ENCODE measurements at regions not wholly inside any gene's neighbourhood (a gene's known extent, or its start where the extent isn't known, plus 50 kb on each side); places are given as distances from the start of the nearest gene placed in this dataset.

DNA sequence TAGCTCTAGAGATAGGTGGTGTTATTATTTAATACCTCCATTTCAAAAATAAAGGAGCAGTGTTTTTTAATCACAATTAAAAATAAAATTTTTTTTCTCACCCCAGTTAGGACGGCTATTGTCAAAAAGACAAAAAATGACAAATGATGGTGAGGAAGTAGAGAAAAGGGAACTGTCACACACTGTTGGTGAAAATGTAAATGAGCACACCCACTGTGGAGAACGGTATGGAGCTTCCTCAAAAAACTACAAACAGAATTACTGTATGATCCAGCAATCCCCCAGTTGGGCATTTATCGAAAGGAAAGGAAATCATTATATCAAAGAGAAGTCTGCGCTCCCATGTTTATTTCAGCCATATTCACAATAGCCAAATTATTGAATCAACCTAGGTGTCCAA, 148.7 kb upstream of the NR5A2 start:
- Histone ChIP-seq H3K27me3 (no peaks in the 10 kb centered on the region), H3K36me3 (no peaks in the 10 kb centered on the region), H3K4me3 (no peak overlapping the region), H3K4me1 (no peaks in the 10 kb centered on the region), H3K27ac (no peak overlapping the region), H3K9me3 (no peaks in the 10 kb centered on the region)
- no peak for DNase-seq (ENCODE audit: low spot score)
- TF ChIP-seq, protein P1, sequence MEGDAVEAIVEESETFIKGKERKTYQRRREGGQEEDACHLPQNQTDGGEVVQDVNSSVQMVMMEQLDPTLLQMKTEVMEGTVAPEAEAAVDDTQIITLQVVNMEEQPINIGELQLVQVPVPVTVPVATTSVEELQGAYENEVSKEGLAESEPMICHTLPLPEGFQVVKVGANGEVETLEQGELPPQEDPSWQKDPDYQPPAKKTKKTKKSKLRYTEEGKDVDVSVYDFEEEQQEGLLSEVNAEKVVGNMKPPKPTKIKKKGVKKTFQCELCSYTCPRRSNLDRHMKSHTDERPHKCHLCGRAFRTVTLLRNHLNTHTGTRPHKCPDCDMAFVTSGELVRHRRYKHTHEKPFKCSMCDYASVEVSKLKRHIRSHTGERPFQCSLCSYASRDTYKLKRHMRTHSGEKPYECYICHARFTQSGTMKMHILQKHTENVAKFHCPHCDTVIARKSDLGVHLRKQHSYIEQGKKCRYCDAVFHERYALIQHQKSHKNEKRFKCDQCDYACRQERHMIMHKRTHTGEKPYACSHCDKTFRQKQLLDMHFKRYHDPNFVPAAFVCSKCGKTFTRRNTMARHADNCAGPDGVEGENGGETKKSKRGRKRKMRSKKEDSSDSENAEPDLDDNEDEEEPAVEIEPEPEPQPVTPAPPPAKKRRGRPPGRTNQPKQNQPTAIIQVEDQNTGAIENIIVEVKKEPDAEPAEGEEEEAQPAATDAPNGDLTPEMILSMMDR (IDR thresholded peaks at IDR 0.05): no peak

DNA sequence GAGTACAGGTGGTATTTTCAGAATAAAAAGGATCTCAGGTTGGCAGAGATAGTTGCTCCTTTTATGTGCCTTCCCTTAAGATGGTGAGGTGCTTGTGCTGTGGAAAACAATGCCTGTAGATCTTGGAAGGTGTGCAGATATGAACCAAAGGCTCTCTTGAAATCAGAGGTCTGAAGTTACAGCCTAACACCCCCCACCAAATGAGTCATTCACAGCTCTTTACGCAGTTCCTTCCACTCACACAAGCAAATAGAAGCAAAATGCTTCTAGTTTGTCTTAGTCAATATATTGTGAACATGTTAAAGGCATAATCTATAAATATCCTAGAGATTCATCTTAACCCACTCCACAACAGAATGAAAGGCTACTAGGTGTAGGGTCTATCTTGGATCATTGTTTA, 128.9 kb upstream of the NR5A2 start:
- DNase-seq (ENCODE audit: low spot score): no peak
- Histone ChIP-seq H3K9me3 (no peaks in the 10 kb centered on the region), H3K36me3 (no peaks in the 10 kb centered on the region), H3K27me3 (no peaks in the 10 kb centered on the region), H3K27ac (no peak overlapping the region), H3K4me1 (no peaks in the 10 kb centered on the region), H3K4me3 (no peak overlapping the region)
- TF ChIP-seq, protein P1 (IDR thresholded peaks at IDR 0.05): no peak

DNA sequence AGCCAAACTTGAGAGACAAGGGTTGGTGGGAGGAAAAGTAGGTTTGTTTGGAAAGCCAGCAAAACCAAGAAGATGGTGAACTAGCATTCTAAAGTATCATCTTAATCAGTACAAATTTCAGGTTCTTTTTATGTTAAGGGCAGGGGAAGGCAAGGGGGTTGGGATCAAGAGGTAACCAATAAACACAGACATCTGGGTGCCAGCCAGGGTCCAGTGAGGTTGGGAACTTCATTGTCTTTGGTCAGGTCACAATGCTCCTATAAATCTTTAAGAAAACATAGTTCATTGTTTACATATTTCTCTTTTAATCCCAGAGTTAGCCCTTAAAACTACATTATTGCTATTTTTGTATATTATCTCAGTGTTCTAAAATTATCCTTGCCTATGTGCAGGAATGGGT, 126.2 kb upstream of the NR5A2 start:
- no peaks in the 10 kb centered on the region for H3K4me1 ChIP-seq
- no peak overlapping the region for H3K27ac ChIP-seq
- no peaks in the 10 kb centered on the region for H3K36me3 ChIP-seq
- H3K9me3 ChIP-seq: no peaks in the 10 kb centered on the region
- DNase-seq (ENCODE audit: low spot score): no peak
- no peaks in the 10 kb centered on the region for H3K27me3 ChIP-seq
- no peak overlapping the region for H3K4me3 ChIP-seq
- TF ChIP-seq, protein P1 (IDR thresholded peaks at IDR 0.05): no peak

DNA sequence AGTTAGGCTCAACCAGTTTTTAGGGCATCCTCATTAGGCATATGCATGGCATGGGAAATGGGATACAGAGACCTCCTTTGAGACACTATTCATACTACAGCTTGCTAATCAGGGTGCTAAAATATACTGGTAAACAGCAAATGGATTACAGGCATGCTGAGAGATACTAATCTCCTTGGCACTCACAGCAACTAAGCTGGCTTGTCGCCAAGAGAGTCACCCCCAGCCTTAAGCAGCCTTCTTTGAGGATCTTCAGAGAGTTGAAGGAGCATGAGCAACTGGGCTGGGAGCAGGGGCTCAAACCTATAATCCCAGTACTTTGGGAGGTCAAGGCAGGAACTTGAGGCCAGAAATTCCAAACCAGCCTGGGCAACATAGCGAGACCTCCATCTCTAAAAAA, 120.1 kb upstream of the NR5A2 start:
- Histone ChIP-seq H3K9me3 (no peaks in the 10 kb centered on the region), H3K27me3 (no peaks in the 10 kb centered on the region), H3K36me3 (no peaks in the 10 kb centered on the region), H3K4me3 (no peak overlapping the region), H3K4me1 (no peaks in the 10 kb centered on the region), H3K27ac (no peak overlapping the region)
- TF ChIP-seq, protein P1 (IDR thresholded peaks at IDR 0.05): no peak
- no peak for DNase-seq (ENCODE audit: low spot score)

DNA sequence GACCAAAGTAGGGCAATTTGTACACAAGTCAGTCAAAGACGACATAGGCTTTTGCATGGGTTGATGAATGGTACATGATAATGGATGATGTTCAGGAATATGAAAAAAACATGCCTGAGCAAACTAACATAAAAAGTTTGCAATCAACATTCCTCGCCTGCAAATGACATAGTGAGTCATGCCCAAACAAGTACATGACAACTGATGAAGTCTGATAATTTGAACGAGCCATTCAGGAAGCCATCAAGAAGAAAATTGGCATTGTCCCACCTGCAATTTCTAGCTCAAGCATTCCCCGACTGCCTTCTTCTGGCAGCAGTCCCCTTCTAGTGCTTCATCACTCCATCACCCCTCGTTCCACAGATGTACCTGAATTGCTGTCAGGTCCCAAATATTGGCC, 118.4 kb upstream of the NR5A2 start:
- no peaks in the 10 kb centered on the region for H3K36me3 ChIP-seq
- H3K9me3 ChIP-seq: no peaks in the 10 kb centered on the region
- TF ChIP-seq, protein P1 (IDR thresholded peaks at IDR 0.05): no peak
- H3K4me1 ChIP-seq: no peaks in the 10 kb centered on the region
- no peak overlapping the region for H3K4me3 ChIP-seq
- no peak for DNase-seq (ENCODE audit: low spot score)
- no peak overlapping the region for H3K27ac ChIP-seq
- no peaks in the 10 kb centered on the region for H3K27me3 ChIP-seq

DNA sequence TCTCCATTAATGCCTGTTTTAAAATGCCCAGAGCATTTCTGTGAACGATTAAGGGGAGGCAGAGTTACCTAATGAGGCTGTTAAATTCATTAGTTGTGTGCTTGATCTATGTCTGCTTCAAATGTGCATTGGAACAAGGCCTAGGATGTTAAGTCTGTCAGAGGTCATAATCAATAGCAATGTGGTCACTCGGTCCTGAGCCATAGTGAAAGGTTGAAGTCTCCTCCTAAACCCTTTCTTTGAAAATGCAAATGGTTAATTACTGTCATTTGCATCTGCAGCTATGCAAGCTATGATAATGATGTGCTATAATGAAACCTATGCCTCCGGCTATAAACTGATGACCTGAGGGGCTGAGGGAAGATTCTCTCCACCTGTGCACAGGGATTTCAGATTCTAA, 114.2 kb upstream of the NR5A2 start:
- TF ChIP-seq, protein P1 (IDR thresholded peaks at IDR 0.05): no peak

More for the DNA sequence above, 114.2 kb upstream of the NR5A2 start:
- H3K36me3 ChIP-seq: no peaks in the 10 kb centered on the region
- no peak overlapping the region for H3K27ac ChIP-seq
- no peaks in the 10 kb centered on the region for H3K27me3 ChIP-seq
- no peaks in the 10 kb centered on the region for H3K9me3 ChIP-seq
- no peak overlapping the region for H3K4me3 ChIP-seq
- H3K4me1 ChIP-seq: no peaks in the 10 kb centered on the region
- DNase-seq (ENCODE audit: low spot score): no peak

All from right atrium auricular region (tissue), 2 donors.